ENCODE measurements at regions not wholly inside any gene's neighbourhood (a gene's known extent, or its start where the extent isn't known, plus 50 kb on each side); places are given as distances from the start of the nearest gene placed in this dataset.

- Histone ChIP-seq H3K4me3 (no peak overlapping the region), H3K27me3 (no peaks in the 10 kb centered on the region), H3K9me3 (no peaks in the 10 kb centered on the region), H3K4me1 (no peaks in the 10 kb centered on the region), H3K27ac (no peak overlapping the region), H3K36me3 (no peaks in the 10 kb centered on the region)
- no peak for DNase-seq
- no peak for TF ChIP-seq POLR2A (IDR thresholded peaks at IDR 0.05)
These were observed 82.9 kb downstream of the ZNF737 start for GRCh38 chr19:20482721-20483120.

DNA sequence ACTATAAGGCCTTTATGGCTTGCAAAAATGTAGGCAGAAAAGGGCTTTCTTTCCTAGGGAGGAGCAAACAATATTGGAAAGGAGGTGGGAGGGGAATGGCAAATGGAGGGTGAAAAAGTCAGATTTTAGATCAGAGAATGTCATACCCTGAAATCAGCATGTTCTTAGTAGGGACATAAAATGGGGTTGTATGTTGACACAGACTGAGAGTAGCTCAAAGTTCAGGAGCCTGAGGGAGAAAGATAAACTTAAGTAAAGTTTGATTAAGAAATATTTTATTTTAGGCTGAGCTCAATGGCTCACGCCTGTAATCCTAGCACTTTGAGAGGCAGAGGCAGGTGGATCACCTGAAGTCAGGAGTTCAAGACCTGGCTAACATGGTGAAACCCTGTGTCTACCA lies 83.8 kb downstream of the ZNF737 start:
- no peak for TF ChIP-seq POLR2A (IDR thresholded peaks at IDR 0.05)
- TF ChIP-seq, protein P1, sequence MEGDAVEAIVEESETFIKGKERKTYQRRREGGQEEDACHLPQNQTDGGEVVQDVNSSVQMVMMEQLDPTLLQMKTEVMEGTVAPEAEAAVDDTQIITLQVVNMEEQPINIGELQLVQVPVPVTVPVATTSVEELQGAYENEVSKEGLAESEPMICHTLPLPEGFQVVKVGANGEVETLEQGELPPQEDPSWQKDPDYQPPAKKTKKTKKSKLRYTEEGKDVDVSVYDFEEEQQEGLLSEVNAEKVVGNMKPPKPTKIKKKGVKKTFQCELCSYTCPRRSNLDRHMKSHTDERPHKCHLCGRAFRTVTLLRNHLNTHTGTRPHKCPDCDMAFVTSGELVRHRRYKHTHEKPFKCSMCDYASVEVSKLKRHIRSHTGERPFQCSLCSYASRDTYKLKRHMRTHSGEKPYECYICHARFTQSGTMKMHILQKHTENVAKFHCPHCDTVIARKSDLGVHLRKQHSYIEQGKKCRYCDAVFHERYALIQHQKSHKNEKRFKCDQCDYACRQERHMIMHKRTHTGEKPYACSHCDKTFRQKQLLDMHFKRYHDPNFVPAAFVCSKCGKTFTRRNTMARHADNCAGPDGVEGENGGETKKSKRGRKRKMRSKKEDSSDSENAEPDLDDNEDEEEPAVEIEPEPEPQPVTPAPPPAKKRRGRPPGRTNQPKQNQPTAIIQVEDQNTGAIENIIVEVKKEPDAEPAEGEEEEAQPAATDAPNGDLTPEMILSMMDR (IDR thresholded peaks at IDR 0.05), result no peak
- DNase-seq, result no peak
- no peaks in the 10 kb centered on the region for H3K27me3 ChIP-seq
- H3K27ac ChIP-seq, result no peak overlapping the region
- no peaks in the 10 kb centered on the region for H3K4me1 ChIP-seq
- no peaks in the 10 kb centered on the region for H3K36me3 ChIP-seq
- no peak overlapping the region for H3K4me3 ChIP-seq
- no peaks in the 10 kb centered on the region for H3K9me3 ChIP-seq

GRCh38 chr19:20479483-20479882 lies 86.1 kb downstream of the ZNF737 start:
- Histone ChIP-seq H3K27ac (no peak overlapping the region), H3K4me3 (no peak overlapping the region), H3K9me3 (peaks cover 0 to 5% (median 0%) of the 10 kb centered on the region in 4 donors), H3K4me1 (no peaks in the 10 kb centered on the region), H3K36me3 (no peaks in the 10 kb centered on the region), H3K27me3 (no peaks in the 10 kb centered on the region)
- TF ChIP-seq POLR2A (IDR thresholded peaks at IDR 0.05), result no peak
- TF ChIP-seq, protein P1 (IDR thresholded peaks at IDR 0.05), result no peak
- no peak for DNase-seq

DNA sequence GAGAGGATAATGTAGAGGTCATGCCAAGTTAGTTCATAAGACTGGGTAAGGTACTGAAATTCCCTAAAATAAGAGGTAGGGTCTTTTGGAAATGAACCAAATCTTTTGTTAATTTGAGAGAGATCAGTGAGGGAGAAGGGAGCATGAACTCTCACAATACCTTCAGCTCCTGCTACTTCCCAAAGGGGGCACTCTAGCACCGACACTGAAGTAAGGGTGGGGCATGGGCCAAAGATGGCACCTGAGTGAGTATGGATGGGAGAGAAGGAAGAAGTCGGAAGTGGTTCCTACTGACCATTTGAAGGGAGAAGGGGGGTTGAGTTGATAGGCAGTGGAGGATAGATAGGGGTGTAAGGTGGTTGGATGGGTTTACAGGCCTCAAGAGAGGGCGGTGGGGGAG lies 86.6 kb downstream of the ZNF737 start:
- DNase-seq, result no peak
- no peaks in the 10 kb centered on the region for H3K27me3 ChIP-seq
- H3K4me1 ChIP-seq, result no peaks in the 10 kb centered on the region
- peaks cover 0 to 5% (median 0%) of the 10 kb centered on the region in 4 donors for H3K9me3 ChIP-seq
- H3K4me3 ChIP-seq, result no peak overlapping the region
- H3K27ac ChIP-seq, result no peak overlapping the region
- H3K36me3 ChIP-seq, result no peaks in the 10 kb centered on the region
- TF ChIP-seq POLR2A (IDR thresholded peaks at IDR 0.05), result no peak
- TF ChIP-seq, protein P1 (IDR thresholded peaks at IDR 0.05), result no peak

GRCh38 chr19:20472854-20473253 lies 92.7 kb downstream of the ZNF737 start:
- TF ChIP-seq, protein P1 (IDR thresholded peaks at IDR 0.05), result no peak
- no peak for TF ChIP-seq POLR2A (IDR thresholded peaks at IDR 0.05)
- DNase-seq, result no peak
- no peak overlapping the region for H3K27ac ChIP-seq
- H3K9me3 ChIP-seq, result peaks cover 0 to 5% (median 0%) of the 10 kb centered on the region in 4 donors
- H3K4me3 ChIP-seq, result no peak overlapping the region
- H3K36me3 ChIP-seq, result no peaks in the 10 kb centered on the region
- H3K27me3 ChIP-seq, result no peaks in the 10 kb centered on the region
- H3K4me1 ChIP-seq, result no peaks in the 10 kb centered on the region

GRCh38 chr19:20471431-20471830 lies 94.2 kb downstream of the ZNF737 start:
- no peak overlapping the region for H3K27ac ChIP-seq
- H3K27me3 ChIP-seq, result no peaks in the 10 kb centered on the region
- H3K4me1 ChIP-seq, result no peaks in the 10 kb centered on the region
- H3K9me3 ChIP-seq, result peaks cover 0 to 5% (median 0%) of the 10 kb centered on the region in 4 donors
- no peak for TF ChIP-seq POLR2A (IDR thresholded peaks at IDR 0.05)
- TF ChIP-seq, protein P1 (IDR thresholded peaks at IDR 0.05), result no peak
- DNase-seq, result no peak
- H3K36me3 ChIP-seq, result no peaks in the 10 kb centered on the region
- no peak overlapping the region for H3K4me3 ChIP-seq
